ENCODE measurements at regions not wholly inside any gene's neighbourhood (a gene's known extent, or its start where the extent isn't known, plus 50 kb on each side); places are given as distances from the start of the nearest gene placed in this dataset.

GRCh38 chr6:73962884-73963283 is 266.9 kb downstream of the CD109 start:
- intact Hi-C loops (cut with DNase I; ENCODE audit: low total_unique reads): no loop called here
- no peak overlapping the region for H3K4me3 ChIP-seq
- no peaks in the 10 kb centered on the region for H3K9me3 ChIP-seq
- TF ChIP-seq CTCF (IDR thresholded peaks at IDR 0.05) (no peak), EP300 (IDR thresholded peaks at IDR 0.05; ENCODE audit: low read depth) (no peak), POLR2A (IDR thresholded peaks at IDR 0.05) (no peak), POLR2AphosphoS5 (IDR thresholded peaks at IDR 0.05) (no peak)
- in situ Hi-C loops (cut with MboI; ENCODE audit: low pct_ligation_motif_present in 1 of 4, low pct_unique_long_range_greater_than_20kb in 1 of 4, low sequenced_read_pairs in 3 of 4): no loop called here
- no peak for DNase-seq
- 85 to 97% methylated on average over 3 of the region's 3 CpGs for WGBS, 2 donors (ENCODE audit: low coverage in 1 of 2)
- H3K36me3 ChIP-seq: no peaks in the 10 kb centered on the region
- peaks cover 0 to 5% (median 0%) of the 10 kb centered on the region in 4 donors for H3K4me1 ChIP-seq
- no peaks in the 10 kb centered on the region for H3K27me3 ChIP-seq
- H3K27ac ChIP-seq: no peak overlapping the region

GRCh38 chr6:73956305-73956704 is 260.3 kb downstream of the CD109 start:
- Histone ChIP-seq H3K27me3 (no peaks in the 10 kb centered on the region), H3K9me3 (no peaks in the 10 kb centered on the region), H3K4me3 (no peak overlapping the region), H3K4me1 (no peaks in the 10 kb centered on the region), H3K36me3 (no peaks in the 10 kb centered on the region), H3K27ac (no peak overlapping the region)
- in situ Hi-C loops (cut with MboI; ENCODE audit: low pct_ligation_motif_present in 1 of 4, low pct_unique_long_range_greater_than_20kb in 1 of 4, low sequenced_read_pairs in 3 of 4): no loop called here
- no peak for TF ChIP-seq CTCF (IDR thresholded peaks at IDR 0.05)
- TF ChIP-seq POLR2AphosphoS5 (IDR thresholded peaks at IDR 0.05): no peak
- no peak for TF ChIP-seq POLR2A (IDR thresholded peaks at IDR 0.05)
- TF ChIP-seq EP300 (IDR thresholded peaks at IDR 0.05; ENCODE audit: low read depth): no peak
- intact Hi-C loops (cut with DNase I; ENCODE audit: low total_unique reads): no loop called here
- DNase-seq: no peak
- WGBS, 2 donors (ENCODE audit: low coverage in 1 of 2): 17 to 23% methylated on average over 1 of the region's 1 CpG

GRCh38 chr6:73955800-73956199 is 259.8 kb downstream of the CD109 start:
- TF ChIP-seq POLR2A (IDR thresholded peaks at IDR 0.05) (no peak), POLR2AphosphoS5 (IDR thresholded peaks at IDR 0.05) (no peak), EP300 (IDR thresholded peaks at IDR 0.05; ENCODE audit: low read depth) (no peak), CTCF (IDR thresholded peaks at IDR 0.05) (no peak)
- Histone ChIP-seq H3K27ac (no peak overlapping the region), H3K27me3 (no peaks in the 10 kb centered on the region), H3K4me1 (no peaks in the 10 kb centered on the region), H3K4me3 (no peak overlapping the region), H3K36me3 (no peaks in the 10 kb centered on the region), H3K9me3 (no peaks in the 10 kb centered on the region)
- DNase-seq: no peak
- intact Hi-C loops (cut with DNase I; ENCODE audit: low total_unique reads): no loop called here
- WGBS, 2 donors (ENCODE audit: low coverage in 1 of 2): 68 to 73% methylated on average over 4 of the region's 4 CpGs
- in situ Hi-C loops (cut with MboI; ENCODE audit: low pct_ligation_motif_present in 1 of 4, low pct_unique_long_range_greater_than_20kb in 1 of 4, low sequenced_read_pairs in 3 of 4): no loop called here

- DNase-seq: no peak
- no peaks in the 10 kb centered on the region for H3K27me3 ChIP-seq
- H3K4me1 ChIP-seq: no peaks in the 10 kb centered on the region
- H3K4me3 ChIP-seq: no peak overlapping the region
- in situ Hi-C loops (cut with MboI; ENCODE audit: low pct_ligation_motif_present in 1 of 4, low pct_unique_long_range_greater_than_20kb in 1 of 4, low sequenced_read_pairs in 3 of 4) (no loop called here), intact Hi-C loops (cut with DNase I; ENCODE audit: low total_unique reads) (no loop called here)
- H3K36me3 ChIP-seq: no peaks in the 10 kb centered on the region
- TF ChIP-seq POLR2A (IDR thresholded peaks at IDR 0.05) (no peak), POLR2AphosphoS5 (IDR thresholded peaks at IDR 0.05) (no peak), CTCF (IDR thresholded peaks at IDR 0.05) (no peak), EP300 (IDR thresholded peaks at IDR 0.05; ENCODE audit: low read depth) (no peak)
- no peak overlapping the region for H3K27ac ChIP-seq
- no peaks in the 10 kb centered on the region for H3K9me3 ChIP-seq
Observed at GRCh38 chr6:73954881-73955280, 258.9 kb downstream of the CD109 start.

Data from transverse colon (tissue), 4 donors.